GM21381 (cell line): ENCODE measurements at regions not wholly inside any gene's neighbourhood (a gene's known extent, or its start where the extent isn't known, plus 50 kb on each side); places are given as distances from the start of the nearest gene placed in this dataset.
"Not testable (repeated sequence)": the region's sequence is repeated elsewhere in the genome, so short reads cannot be mapped to it uniquely, and the experiment has no call there.

Source experiments
- ATAC-seq: cut with Tn5 transposase; IDR thresholded peaks from one replicate; pipeline ENCODE4 v1.9.1; 2021; ENCODE audit warnings: mild to moderate bottlenecking, moderate library complexity; ENCODE audit not compliant: unreplicated experiment

GRCh38 chr6:100229512-100229911, 235.2 kb downstream of the SIM1 start:
- no peak for ATAC-seq

GRCh38 chr6:100228834-100229441, 234.9 kb upstream of the MCHR2 start:
- ATAC-seq = peak; percentile 99

- ATAC-seq = peak; percentile 2
These were observed 234.4 kb upstream of the MCHR2 start for GRCh38 chr6:100228437-100228833.

GRCh38 chr6:100226811-100227210, 232.8 kb upstream of the MCHR2 start:
- ATAC-seq = no peak

- ATAC-seq = not testable (repeated sequence)
These were observed 229.9 kb upstream of the MCHR2 start for GRCh38 chr6:100223952-100224351.

- ATAC-seq = no peak
These were observed 226.5 kb upstream of the MCHR2 start for GRCh38 chr6:100220543-100220942.

GRCh38 chr6:100217225-100218012, 223.4 kb upstream of the MCHR2 start:
- ATAC-seq = no peak

GRCh38 chr6:100216760-100217159, 222.7 kb upstream of the MCHR2 start:
- ATAC-seq = no peak

- ATAC-seq = no peak
These were observed 218.1 kb upstream of the MCHR2 start for GRCh38 chr6:100212131-100212530.

- ATAC-seq = no peak
These were observed 216.4 kb upstream of the MCHR2 start for GRCh38 chr6:100210137-100211117.

GRCh38 chr6:100209323-100210136, 215.5 kb upstream of the MCHR2 start:
- ATAC-seq = no peak

- ATAC-seq = no peak
These were observed 209.4 kb upstream of the MCHR2 start for GRCh38 chr6:100203400-100203799.

- ATAC-seq = no peak
These were observed 208.6 kb upstream of the MCHR2 start for GRCh38 chr6:100202417-100203194.

- not testable (repeated sequence) for ATAC-seq
These were observed 202.4 kb upstream of the MCHR2 start for GRCh38 chr6:100196214-100196982.

- not testable (repeated sequence) for ATAC-seq
These were observed 201.2 kb upstream of the MCHR2 start for GRCh38 chr6:100195244-100195643.

- ATAC-seq = no peak
These were observed 200.5 kb upstream of the MCHR2 start for GRCh38 chr6:100194535-100194934.

- no peak for ATAC-seq
These were observed 194.7 kb upstream of the MCHR2 start for GRCh38 chr6:100188754-100189153.

GRCh38 chr6:100186552-100186951, 192.5 kb upstream of the MCHR2 start:
- ATAC-seq = no peak

- peak; percentile 86 for ATAC-seq
These were observed 191.6 kb upstream of the MCHR2 start for GRCh38 chr6:100185615-100186014.
